Upper lobe of left lung (tissue), 6 donors: ENCODE measurements at regions not wholly inside any gene's neighbourhood (a gene's known extent, or its start where the extent isn't known, plus 50 kb on each side); places are given as distances from the start of the nearest gene placed in this dataset.

Source experiments
- ATAC-seq, 2 donors: fragments of 200-7000 bp; cut with Tn5 transposase; one replicate each; pipeline ENCODE4 v1.9.1; 2022; ENCODE audit warnings: mild to moderate bottlenecking in 2 of 2, moderate library complexity in 2 of 2; ENCODE audit not compliant: low FRiP score in 2 of 2
- DNase-seq, 2 donors: peaks; one replicate each; pipeline ENCODE4 v3.0.0-alpha.2; 2019 to 2020
- H3K27ac ChIP-seq, 4 donors: fragments of 200-600 bp; sonication (generic); one replicate each; pipeline ENCODE4 v1.5.1; 2016 to 2019
- H3K27me3 ChIP-seq, 4 donors: fragments of 200-600 bp; sonication (generic); one replicate each; pipeline ENCODE4 v1.5.1; 2017 to 2019
- H3K36me3 ChIP-seq, 4 donors: fragments of 200-600 bp; sonication (generic); one replicate each; pipeline ENCODE4 v1.5.1; 2016 to 2019
- H3K4me1 ChIP-seq, 4 donors: fragments of 200-600 bp; sonication (generic); one replicate each; pipeline ENCODE4 v1.5.1; 2018 to 2019
- H3K4me3 ChIP-seq, 4 donors: fragments of 200-600 bp; sonication (generic); one replicate each; pipeline ENCODE4 v1.5.1; 2017 to 2019; ENCODE audit warnings: mild to moderate bottlenecking in 2 of 4, moderate library complexity in 1 of 4
- H3K9me3 ChIP-seq, 4 donors: fragments of 200-600 bp; sonication (generic); one replicate each; pipeline ENCODE4 v1.5.1; 2018 to 2019
- CTCF ChIP-seq, 6 experiments: fragments of 450-650 bp in 4 of 6; fragments of 200-600 bp in 2 of 6; sonication (generic) in 2 of 6; IDR thresholded peaks; one replicate each; pipeline ENCODE4 v1.5.1; 2016 to 2019; ENCODE audit warnings: antibody characterized with exemption in 6 of 6
- EP300 ChIP-seq, 4 donors: sonication (generic); formaldehyde crosslinking; IDR thresholded peaks; one replicate each; pipeline ENCODE4 v1.5.1; 2017; ENCODE audit warnings: antibody characterized with exemption in 4 of 4, control low read depth in 2 of 4
- POLR2A ChIP-seq, 4 donors: fragments of 450-650 bp; IDR thresholded peaks; one replicate each; pipeline ENCODE4 v1.5.1; 2016 to 2017; ENCODE audit warnings: antibody characterized with exemption in 4 of 4, mild to moderate bottlenecking in 2 of 4
- POLR2AphosphoS5 ChIP-seq, 2 donors: sonication (generic); formaldehyde crosslinking; IDR thresholded peaks; one replicate each; pipeline ENCODE4 v1.5.1; 2017; ENCODE audit warnings: antibody characterized with exemption in 2 of 2
- WGBS, 2 donors: methylation state at CpG; one replicate each; pipeline ENCODE4 v1.1.5; 2017 to 2018; 5-methylcytosine and 5-hydroxymethylcytosine counted together
- donor health status: DM: no; HTN: no; CAD: no; lungs with moderate emphysema.
- donor health status: DM: no; HTN: yes; CAD: no; lungs with severe emphysema.

GRCh38 chr11:87861030-87861429 lies 314.2 kb downstream of the RAB38 start:
- Histone ChIP-seq H3K4me1 (no peaks in the 10 kb centered on the region), H3K27ac (no peak overlapping the region), H3K36me3 (no peaks in the 10 kb centered on the region), H3K27me3 (no peaks in the 10 kb centered on the region), H3K4me3 (no peak overlapping the region), H3K9me3 (no peaks in the 10 kb centered on the region)
- WGBS, 2 donors, result 77 to 81% methylated on average over 4 of the region's 4 CpGs
- ATAC-seq, result no peak
- TF ChIP-seq EP300 (IDR thresholded peaks at IDR 0.05) (no peak), POLR2A (IDR thresholded peaks at IDR 0.05) (no peak), POLR2AphosphoS5 (IDR thresholded peaks at IDR 0.05) (no peak), CTCF (IDR thresholded peaks at IDR 0.05) (no peak)
- DNase-seq, result no peak

- 48 to 56% methylated on average over 1 of the region's 1 CpG for WGBS, 2 donors
- no peaks in the 10 kb centered on the region for H3K9me3 ChIP-seq
- no peaks in the 10 kb centered on the region for H3K4me1 ChIP-seq
- DNase-seq (no peak), ATAC-seq (no peak)
- no peak overlapping the region for H3K4me3 ChIP-seq
- H3K27ac ChIP-seq, result no peak overlapping the region
- TF ChIP-seq POLR2A (IDR thresholded peaks at IDR 0.05) (no peak), POLR2AphosphoS5 (IDR thresholded peaks at IDR 0.05) (no peak), EP300 (IDR thresholded peaks at IDR 0.05) (no peak), CTCF (IDR thresholded peaks at IDR 0.05) (no peak)
- H3K27me3 ChIP-seq, result no peaks in the 10 kb centered on the region
- H3K36me3 ChIP-seq, result no peaks in the 10 kb centered on the region
These were observed 315.6 kb downstream of the RAB38 start for GRCh38 chr11:87859636-87860035.

- Histone ChIP-seq H3K36me3 (no peaks in the 10 kb centered on the region), H3K4me1 (no peaks in the 10 kb centered on the region), H3K9me3 (no peaks in the 10 kb centered on the region), H3K27ac (no peak overlapping the region), H3K4me3 (no peak overlapping the region), H3K27me3 (no peaks in the 10 kb centered on the region)
- ATAC-seq (no peak), DNase-seq (no peak)
- WGBS, 2 donors, result 71 to 77% methylated on average over 1 of the region's 1 CpG
- no peak for TF ChIP-seq POLR2A (IDR thresholded peaks at IDR 0.05)
These were observed 323.4 kb downstream of the RAB38 start for GRCh38 chr11:87851827-87852226.

DNA sequence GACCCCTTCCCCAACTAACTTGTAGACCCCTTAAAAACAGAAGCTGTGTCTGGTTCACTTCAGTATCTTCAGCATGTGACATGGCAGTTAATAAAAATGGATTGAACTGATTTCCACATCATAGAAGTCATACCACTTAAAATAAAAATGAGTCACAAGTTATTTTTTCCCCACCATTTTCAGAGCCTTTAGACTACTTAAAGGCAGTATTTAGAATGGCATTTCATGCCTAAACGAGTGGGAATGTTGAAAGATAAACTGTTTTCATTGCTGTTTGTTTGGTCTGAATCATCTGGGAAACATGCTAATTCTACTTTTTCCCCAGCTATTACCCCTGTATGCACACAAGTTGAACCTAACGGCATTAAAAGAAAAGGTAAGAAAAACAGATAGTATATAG lies 324.0 kb downstream of the RAB38 start:
- Histone ChIP-seq H3K9me3 (no peaks in the 10 kb centered on the region), H3K27me3 (no peaks in the 10 kb centered on the region), H3K36me3 (no peaks in the 10 kb centered on the region), H3K27ac (no peak overlapping the region), H3K4me1 (no peaks in the 10 kb centered on the region), H3K4me3 (no peak overlapping the region)
- no peak for DNase-seq
- no peak for ATAC-seq
- 41 to 44% methylated on average over 2 of the region's 2 CpGs for WGBS, 2 donors
- no peak for TF ChIP-seq EP300 (IDR thresholded peaks at IDR 0.05)
- TF ChIP-seq POLR2A (IDR thresholded peaks at IDR 0.05), result no peak
- TF ChIP-seq POLR2AphosphoS5 (IDR thresholded peaks at IDR 0.05), result no peak
- TF ChIP-seq CTCF (IDR thresholded peaks at IDR 0.05), result no peak

GRCh38 chr11:87849216-87849615 lies 326.0 kb downstream of the RAB38 start:
- DNase-seq (no peak), ATAC-seq (no peak)
- Histone ChIP-seq H3K27me3 (no peaks in the 10 kb centered on the region), H3K36me3 (no peaks in the 10 kb centered on the region), H3K4me3 (no peak overlapping the region), H3K9me3 (no peaks in the 10 kb centered on the region), H3K27ac (no peak overlapping the region), H3K4me1 (no peaks in the 10 kb centered on the region)
- WGBS, 2 donors, result 88 to 97% methylated on average over 2 of the region's 2 CpGs
- no peak for TF ChIP-seq CTCF (IDR thresholded peaks at IDR 0.05)
- TF ChIP-seq POLR2AphosphoS5 (IDR thresholded peaks at IDR 0.05), result no peak
- TF ChIP-seq POLR2A (IDR thresholded peaks at IDR 0.05), result no peak
- TF ChIP-seq EP300 (IDR thresholded peaks at IDR 0.05), result no peak
